Fibroblast of upper back skin (primary cell): ENCODE measurements at regions not wholly inside any gene's neighbourhood (a gene's known extent, or its start where the extent isn't known, plus 50 kb on each side); places are given as distances from the start of the nearest gene placed in this dataset.

Experiments used
- DNase-seq: peaks from one replicate; pipeline ENCODE4 v3.0.0-alpha.2; 2013

- no peak for DNase-seq
These were observed 113.5 kb downstream of the TMEM132E start for GRCh38 chr17:34692920-34693319.
